PC-9 (cell line): ENCODE measurements at regions not wholly inside any gene's neighbourhood (a gene's known extent, or its start where the extent isn't known, plus 50 kb on each side); places are given as distances from the start of the nearest gene placed in this dataset.

Experiments used
- CTCF ChIP-seq: fragments of 200-600 bp; sonication (generic); conservative IDR thresholded peaks from 2 replicates; pipeline ENCODE4 v1.6.1; 2017; ENCODE audit warnings: mixed run types, antibody characterized with exemption, mild to moderate bottlenecking, moderate library complexity
- EZH2 ChIP-seq: fragments of 200-600 bp; sonication (generic); IDR thresholded peaks from 2 replicates; pipeline ENCODE4 v1.8.0; 2017; ENCODE audit warnings: antibody characterized with exemption, low read depth

GRCh38 chr12:67122584-67122983 is 146.6 kb upstream of the CAND1 start:
- TF ChIP-seq EZH2 = no peak
- no peak for TF ChIP-seq CTCF
